ENCODE measurements at regions not wholly inside any gene's neighbourhood (a gene's known extent, or its start where the extent isn't known, plus 50 kb on each side); places are given as distances from the start of the nearest gene placed in this dataset.
"Not testable (repeated sequence)": the region's sequence is repeated elsewhere in the genome, so short reads cannot be mapped to it uniquely, and the experiment has no call there.

DNA sequence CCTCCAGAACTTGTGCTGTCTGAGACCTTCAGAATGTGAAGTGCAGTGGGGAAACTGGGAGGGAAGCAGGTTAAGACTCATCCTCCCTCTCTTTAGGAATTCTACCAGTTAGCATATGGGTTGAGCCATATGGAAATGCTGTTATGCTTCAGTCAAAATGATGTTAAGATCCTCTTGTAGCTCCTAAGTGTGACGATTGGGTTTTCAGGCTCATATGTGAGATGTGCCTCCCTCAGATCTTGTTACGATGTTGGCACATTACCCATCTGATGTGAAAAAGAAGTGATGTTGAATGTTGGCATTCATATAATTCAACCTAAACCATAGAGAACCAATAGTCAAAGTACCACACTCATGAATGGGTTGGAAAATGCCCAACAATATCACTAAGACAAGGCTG, 67.8 kb upstream of the IPO5 start:
- H3K27ac Mint-ChIP-seq = no peak overlapping the region
- no peak overlapping the region for H3K4me3 Mint-ChIP-seq
- peaks cover 7% of the 10 kb centered on the region for H3K27me3 Mint-ChIP-seq
- H3K4me1 Mint-ChIP-seq (ENCODE audit: unreplicated experiment) = peaks cover 11% of the 10 kb centered on the region
- TF ChIP-seq, protein P1, sequence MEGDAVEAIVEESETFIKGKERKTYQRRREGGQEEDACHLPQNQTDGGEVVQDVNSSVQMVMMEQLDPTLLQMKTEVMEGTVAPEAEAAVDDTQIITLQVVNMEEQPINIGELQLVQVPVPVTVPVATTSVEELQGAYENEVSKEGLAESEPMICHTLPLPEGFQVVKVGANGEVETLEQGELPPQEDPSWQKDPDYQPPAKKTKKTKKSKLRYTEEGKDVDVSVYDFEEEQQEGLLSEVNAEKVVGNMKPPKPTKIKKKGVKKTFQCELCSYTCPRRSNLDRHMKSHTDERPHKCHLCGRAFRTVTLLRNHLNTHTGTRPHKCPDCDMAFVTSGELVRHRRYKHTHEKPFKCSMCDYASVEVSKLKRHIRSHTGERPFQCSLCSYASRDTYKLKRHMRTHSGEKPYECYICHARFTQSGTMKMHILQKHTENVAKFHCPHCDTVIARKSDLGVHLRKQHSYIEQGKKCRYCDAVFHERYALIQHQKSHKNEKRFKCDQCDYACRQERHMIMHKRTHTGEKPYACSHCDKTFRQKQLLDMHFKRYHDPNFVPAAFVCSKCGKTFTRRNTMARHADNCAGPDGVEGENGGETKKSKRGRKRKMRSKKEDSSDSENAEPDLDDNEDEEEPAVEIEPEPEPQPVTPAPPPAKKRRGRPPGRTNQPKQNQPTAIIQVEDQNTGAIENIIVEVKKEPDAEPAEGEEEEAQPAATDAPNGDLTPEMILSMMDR (conservative IDR thresholded peaks at IDR 0.05) = no peak
- peaks cover 25% of the 10 kb centered on the region for H3K9me3 Mint-ChIP-seq
- DNase-seq (ENCODE audit: extremely low spot score, unreplicated experiment) = no peak
- no peaks in the 10 kb centered on the region for H3K36me3 Mint-ChIP-seq

DNA sequence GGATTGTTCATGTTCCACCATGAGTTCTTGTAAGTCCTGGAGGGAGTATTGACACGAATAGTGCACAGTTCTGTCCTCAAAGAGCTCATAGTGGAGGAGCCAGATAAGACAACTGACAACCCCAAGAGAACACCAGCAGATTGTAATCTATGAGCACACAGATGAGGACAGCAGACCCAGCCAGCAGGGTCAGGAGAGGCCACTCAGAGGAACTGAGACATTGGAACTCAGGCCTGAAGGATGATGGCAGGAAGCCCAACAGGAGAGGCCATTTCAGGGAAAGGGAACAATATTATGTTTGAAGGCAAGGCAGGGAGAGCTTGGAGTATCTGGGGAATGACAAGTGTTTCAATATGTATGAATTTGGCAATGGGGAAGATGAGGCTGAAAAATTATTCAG, 63.7 kb upstream of the IPO5 start:
- Mint-ChIP-seq H3K4me3 (no peak overlapping the region), H3K27me3 (no peaks in the 10 kb centered on the region), H3K36me3 (no peaks in the 10 kb centered on the region), H3K4me1 (ENCODE audit: unreplicated experiment) (peaks cover 3% of the 10 kb centered on the region), H3K27ac (no peak overlapping the region), H3K9me3 (peaks cover 13% of the 10 kb centered on the region)
- no peak for DNase-seq (ENCODE audit: extremely low spot score, unreplicated experiment)
- TF ChIP-seq, protein P1 (conservative IDR thresholded peaks at IDR 0.05) = no peak

DNA sequence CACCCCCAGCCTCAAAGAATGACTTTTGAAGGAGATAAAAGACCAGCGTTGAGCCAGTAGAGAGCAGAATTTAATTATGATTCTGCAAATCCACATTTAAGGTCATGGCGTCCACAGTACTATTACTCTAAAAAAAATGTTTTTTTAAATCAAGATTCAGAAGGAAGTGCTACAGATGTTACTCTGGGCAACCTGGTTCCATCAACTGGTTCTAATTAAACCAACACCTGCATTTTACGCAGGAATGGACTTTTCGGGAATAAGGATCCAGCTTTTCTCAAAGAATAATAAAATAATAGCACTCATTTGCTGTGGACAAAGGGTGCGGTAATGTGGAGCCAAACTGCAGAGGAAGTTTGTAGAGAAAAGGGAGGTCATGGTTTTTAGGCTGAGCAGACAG, 62.9 kb upstream of the IPO5 start:
- DNase-seq (ENCODE audit: extremely low spot score, unreplicated experiment) = no peak
- Mint-ChIP-seq H3K27ac (no peak overlapping the region), H3K4me1 (ENCODE audit: unreplicated experiment) (peaks cover 3% of the 10 kb centered on the region), H3K9me3 (peaks cover 13% of the 10 kb centered on the region), H3K36me3 (no peaks in the 10 kb centered on the region), H3K4me3 (no peak overlapping the region), H3K27me3 (no peaks in the 10 kb centered on the region)
- TF ChIP-seq, protein P1 (conservative IDR thresholded peaks at IDR 0.05) = no peak

DNA sequence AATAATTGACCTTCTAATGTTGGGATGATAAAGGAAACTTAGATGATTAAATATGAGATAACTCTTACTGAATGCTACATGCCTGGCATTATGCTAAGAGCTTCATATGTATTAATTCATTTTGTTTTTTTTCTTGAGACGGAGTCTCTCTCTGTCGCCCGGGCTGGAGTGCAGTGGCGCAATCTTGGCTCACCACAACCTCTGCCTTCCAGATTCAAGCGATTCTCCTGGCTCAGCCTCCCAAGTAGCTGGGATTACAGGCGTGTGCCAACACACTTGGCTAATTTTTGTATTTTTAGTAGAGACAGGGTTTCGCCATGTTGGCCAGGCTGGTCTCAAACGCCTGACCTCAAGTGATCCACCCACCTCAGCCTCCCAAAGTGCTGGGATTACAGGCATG, 61.5 kb upstream of the IPO5 start:
- not testable (repeated sequence) for H3K4me3 Mint-ChIP-seq; H3K36me3 Mint-ChIP-seq; H3K27me3 Mint-ChIP-seq; H3K4me1 Mint-ChIP-seq (ENCODE audit: unreplicated experiment); H3K27ac Mint-ChIP-seq; DNase-seq (ENCODE audit: extremely low spot score, unreplicated experiment)
- peaks cover 10% of the 10 kb centered on the region for H3K9me3 Mint-ChIP-seq

DNA sequence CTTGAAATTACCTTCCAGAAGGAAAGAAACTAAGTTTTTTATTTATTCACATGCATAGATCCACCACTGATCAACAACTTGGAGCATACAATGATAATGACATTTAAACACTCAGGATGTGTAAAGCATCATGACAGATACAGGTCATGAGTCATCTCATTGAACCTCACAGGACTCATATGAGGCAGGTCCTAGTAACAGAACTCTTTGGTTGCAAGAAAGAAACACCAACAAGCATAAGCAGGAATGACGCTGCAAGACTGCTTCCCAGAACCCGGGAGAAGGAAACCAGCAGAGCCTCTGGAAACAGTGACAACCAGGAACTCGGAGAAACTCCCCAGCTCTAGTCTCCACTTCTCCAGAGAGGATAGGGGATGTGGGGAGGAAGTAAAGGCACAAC, 60.8 kb upstream of the IPO5 start:
- no peak overlapping the region for H3K27ac Mint-ChIP-seq
- H3K4me3 Mint-ChIP-seq = no peak overlapping the region
- H3K27me3 Mint-ChIP-seq = no peaks in the 10 kb centered on the region
- H3K4me1 Mint-ChIP-seq (ENCODE audit: unreplicated experiment) = peaks cover 3% of the 10 kb centered on the region
- H3K9me3 Mint-ChIP-seq = peaks cover 4% of the 10 kb centered on the region
- DNase-seq (ENCODE audit: extremely low spot score, unreplicated experiment) = no peak
- no peaks in the 10 kb centered on the region for H3K36me3 Mint-ChIP-seq
- TF ChIP-seq, protein P1 (conservative IDR thresholded peaks at IDR 0.05) = no peak

DNA sequence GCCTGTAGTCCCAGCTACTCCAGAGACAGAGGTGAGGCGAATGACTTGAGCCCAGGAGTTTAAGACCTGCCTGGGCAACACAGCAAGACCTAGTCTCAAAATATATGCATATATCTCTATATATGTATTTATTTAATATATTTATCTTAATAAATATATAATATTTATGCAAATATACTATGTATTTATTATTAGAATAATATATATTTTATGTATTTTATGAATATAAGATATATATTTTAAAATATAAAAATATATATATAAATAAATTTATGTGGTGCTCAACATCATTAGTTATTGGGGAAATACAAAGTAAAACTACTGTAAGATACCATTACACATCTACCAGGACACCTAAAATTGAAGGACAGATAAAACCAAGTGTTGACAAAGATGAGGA, 58.1 kb upstream of the IPO5 start:
- no peak for DNase-seq (ENCODE audit: extremely low spot score, unreplicated experiment)
- TF ChIP-seq, protein P1 (conservative IDR thresholded peaks at IDR 0.05) = no peak
- Mint-ChIP-seq H3K27ac (no peak overlapping the region), H3K4me1 (ENCODE audit: unreplicated experiment) (no peaks in the 10 kb centered on the region), H3K27me3 (no peaks in the 10 kb centered on the region), H3K9me3 (no peaks in the 10 kb centered on the region), H3K4me3 (no peak overlapping the region), H3K36me3 (no peaks in the 10 kb centered on the region)

Data from type B pancreatic cell (in vitro differentiated cells).